HCT116 (cell line): ENCODE measurements at regions not wholly inside any gene's neighbourhood (a gene's known extent, or its start where the extent isn't known, plus 50 kb on each side); places are given as distances from the start of the nearest gene placed in this dataset.

Experiments used
- ATAC-seq: fragments of 200-7000 bp; cut with Tn5 transposase; 2 replicates; pipeline ENCODE4 v1.9.1; 2020; ENCODE audit warnings: mild to moderate bottlenecking, moderate library complexity
- BruUV-seq: library from RNA; stranded (reverse); fragments of 400-500 nt; replicated peaks from 2 replicates; lab custom pipeline; 2021; lab: Mats Ljungman, UMichigan
- CTCF ChIA-PET: fragments of 300-600 bp; sonication (Branson Sonifier 250); formaldehyde crosslinking; loops from one replicate; lab custom pipeline; 2021; ENCODE audit warnings: antibody characterized with exemption; lab: Charles Lee
- POLR2A ChIA-PET: fragments of 300-600, 350-600 bp; sonication (Branson Sonifier 250); formaldehyde crosslinking; loops from one replicate; lab custom pipeline; 2021; ENCODE audit warnings: antibody characterized with exemption; lab: Charles Lee
- RAD21 ChIA-PET, 2 experiments: fragments of 300-600 bp; sonication (Branson Sonifier 250); formaldehyde crosslinking; loops; one replicate each; lab custom pipeline; 2023; ENCODE audit warnings: low total read pairs in 2 of 2; ENCODE audit not compliant: uncharacterized antibody in 2 of 2, unreplicated experiment in 2 of 2, low non-redundant PET in 1 of 2; lab: Charles Lee
- DNase-seq: peaks from one replicate; pipeline ENCODE4 v3.0.0-alpha.2; 2010; ENCODE audit warnings: low read depth, low spot score
- H2AFZ ChIP-seq: fragments of 200-600 bp; shearing (Covaris generic), sonication (generic); 2 replicates; pipeline ENCODE4 v1.6.1; 2017; ENCODE audit warnings: low read depth, mixed run types, mixed read lengths, antibody characterized with exemption, low read length; ENCODE audit not compliant: poor library complexity, severe bottlenecking
- H3K27ac ChIP-seq: 2 replicates; pipeline ENCODE4 v1.5.1; 2012; ENCODE audit warnings: low read depth, low read length
- H3K27me3 ChIP-seq: fragments of 200-600 bp; sonication (generic); 2 replicates; pipeline ENCODE4 v1.6.1; 2016; ENCODE audit warnings: mixed run types, low read length, mixed read lengths; ENCODE audit not compliant: insufficient read depth
- H3K36me3 ChIP-seq, 2 experiments: fragments of 200-500 bp in 1 of 2; fragments of 200-600 bp in 1 of 2; sonication (Bioruptor generic) in 1 of 2; sonication (generic) in 1 of 2; 2 replicates each; pipeline versions ENCODE4 v1.5.1 to v1.6.1; 2014 to 2016; ENCODE audit warnings: low read length in 2 of 2, inconsistent platforms in 1 of 2, mixed read lengths in 1 of 2, mixed run types in 1 of 2; ENCODE audit not compliant: insufficient read depth in 2 of 2, control insufficient read depth in 1 of 2
- H3K4me1 ChIP-seq, 2 experiments: fragments of 200-600 bp in 1 of 2; sonication (generic) in 1 of 2; 2 replicates each; pipeline versions ENCODE4 v1.5.1 to v1.6.1; 2012 to 2017; ENCODE audit warnings: low read length in 2 of 2, inconsistent platforms in 1 of 2, mild to moderate bottlenecking in 1 of 2, mixed read lengths in 1 of 2, mixed run types in 1 of 2, moderate library complexity in 1 of 2; ENCODE audit not compliant: insufficient read depth in 2 of 2, control insufficient read depth in 1 of 2
- H3K4me2 ChIP-seq: fragments of 200-600 bp; sonication (generic); 2 replicates; pipeline ENCODE4 v1.6.1; 2017; ENCODE audit warnings: mixed run types, low read length, mixed read lengths
- H3K4me3 ChIP-seq, 2 experiments: fragments of 200-600 bp in 1 of 2; sonication (generic) in 1 of 2; replicated peaks in 1 of 2; 2 replicates each; pipeline ENCODE4 v1.5.1; 2011 to 2016; ENCODE audit warnings: low read length in 2 of 2, control low read depth in 1 of 2, low read depth in 1 of 2, mild to moderate bottlenecking in 1 of 2, mixed read lengths in 1 of 2, mixed run types in 1 of 2
- H3K79me2 ChIP-seq: fragments of 200-600 bp; sonication (generic); 2 replicates; pipeline ENCODE4 v1.6.1; 2017; ENCODE audit warnings: mild to moderate bottlenecking, mixed run types, low read length, moderate library complexity, mixed read lengths; ENCODE audit not compliant: insufficient read depth
- H3K9ac ChIP-seq: fragments of 200-600 bp; sonication (generic); 2 replicates; pipeline ENCODE4 v1.6.1; 2016; ENCODE audit warnings: low read length, mixed read lengths
- H3K9me2 ChIP-seq: fragments of 200-600 bp; sonication (generic), shearing (Covaris generic); 2 replicates; pipeline ENCODE4 v1.6.1; 2017; ENCODE audit warnings: mixed run types, mild to moderate bottlenecking, moderate library complexity; ENCODE audit not compliant: insufficient read depth
- H3K9me3 ChIP-seq, 2 experiments: fragments of 200-500 bp in 1 of 2; fragments of 200-600 bp in 1 of 2; sonication (Bioruptor generic) in 1 of 2; sonication (generic) in 1 of 2; 2 replicates each; pipeline ENCODE4 v1.6.1; 2014 to 2017; ENCODE audit warnings: low read length in 2 of 2, mixed read lengths in 2 of 2, inconsistent platforms in 1 of 2, low read depth in 1 of 2, mild to moderate bottlenecking in 1 of 2, mixed run types in 1 of 2, moderate library complexity in 1 of 2; ENCODE audit not compliant: control insufficient read depth in 1 of 2, insufficient read depth in 1 of 2
- H4K20me1 ChIP-seq: fragments of 200-600 bp; sonication (generic), shearing (Covaris generic); 2 replicates; pipeline ENCODE4 v1.6.1; 2017; ENCODE audit warnings: mixed run types, mild to moderate bottlenecking, moderate library complexity; ENCODE audit not compliant: insufficient read depth
- EGR1 ChIP-seq: IDR thresholded peaks from 2 replicates; pipeline ENCODE4 v1.6.1; 2012; ENCODE audit warnings: low read depth
- ELF1 ChIP-seq: IDR thresholded peaks from 2 replicates; pipeline ENCODE4 v1.6.1; 2012; ENCODE audit warnings: low read depth, borderline replicate concordance
- EZH2phosphoT487 ChIP-seq: fragments of 200-600 bp; IDR thresholded peaks from 2 replicates; pipeline ENCODE4 v1.6.1; 2018; ENCODE audit warnings: antibody characterized with exemption, borderline replicate concordance
- MAX ChIP-seq: IDR thresholded peaks from 2 replicates; pipeline ENCODE4 v1.6.1; 2012
- POLR2AphosphoS5 ChIP-seq: IDR thresholded peaks from 2 replicates; pipeline ENCODE4 v1.6.1; 2011; ENCODE audit warnings: mild to moderate bottlenecking, low read depth, low read length, moderate library complexity
- RAD21 ChIP-seq: IDR thresholded peaks from 2 replicates; pipeline ENCODE4 v1.6.1; 2012; ENCODE audit warnings: low read depth, mild to moderate bottlenecking
- SIN3A ChIP-seq: IDR thresholded peaks from 2 replicates; pipeline ENCODE4 v1.6.1; 2012; ENCODE audit warnings: low read depth
- SP1 ChIP-seq: IDR thresholded peaks from 2 replicates; pipeline ENCODE4 v1.6.1; 2012; ENCODE audit warnings: low read depth
- TCF7L2 ChIP-seq: IDR thresholded peaks from 2 replicates; pipeline ENCODE4 v1.7.0; 2011; ENCODE audit warnings: borderline replicate concordance, inconsistent platforms; ENCODE audit not compliant: insufficient read depth, insufficient read length; ENCODE audit errors: extremely low read depth
- YY1 ChIP-seq: IDR thresholded peaks from 2 replicates; pipeline ENCODE4 v1.6.1; 2011; ENCODE audit warnings: low read length, low read depth, moderate library complexity, mild to moderate bottlenecking; ENCODE audit not compliant: insufficient replicate concordance; ENCODE audit errors: extremely low read depth
- ZBTB33 ChIP-seq: IDR thresholded peaks from 2 replicates; pipeline ENCODE4 v1.6.1; 2011; ENCODE audit warnings: mild to moderate bottlenecking, low read length, moderate library complexity; ENCODE audit not compliant: insufficient replicate concordance; ENCODE audit errors: extremely low read depth
- ZFX ChIP-seq: fragments of 450-650 bp; IDR thresholded peaks from 2 replicates; pipeline ENCODE4 v1.6.1; 2017
- intact Hi-C: fragments of 100-400 bp; cut with micrococcal nuclease; formaldehyde crosslinking; loops from 2 replicates; pipeline ENCODE4 v1.10.0; 2022
- TF ChIP-seq, protein P1 (sequence below): IDR thresholded peaks from 2 replicates; pipeline ENCODE4 v1.6.1; 2012; ENCODE audit warnings: low read depth

- no peak overlapping the region for H3K9ac ChIP-seq
- DNase-seq = no peak
- no peak for TF ChIP-seq MAX
- no peak for TF ChIP-seq EGR1
- H3K36me3 ChIP-seq = no peaks in the 10 kb centered on the region
- H3K9me3 ChIP-seq = peaks cover 0 to 5% of the 10 kb centered on the region in 2 experiments; a peak in 1 of 4 replicates
- no peaks in the 10 kb centered on the region for H3K27me3 ChIP-seq
- no peaks in the 10 kb centered on the region for H3K4me1 ChIP-seq
- H2AFZ ChIP-seq = no peak overlapping the region
- ChIA-PET RAD21 (no interaction called here), CTCF (no interaction called here), POLR2A (no interaction called here)
- no TSS peak for BruUV-seq
- H4K20me1 ChIP-seq = no peaks in the 10 kb centered on the region
- H3K4me3 ChIP-seq = no peak overlapping the region
- no peak overlapping the region for H3K27ac ChIP-seq
- intact Hi-C loops = no loop called here
- H3K79me2 ChIP-seq = no peaks in the 10 kb centered on the region
- no peak overlapping the region for H3K4me2 ChIP-seq
- H3K9me2 ChIP-seq = no peaks in the 10 kb centered on the region
- no peak for ATAC-seq
These were observed 90.7 kb upstream of the GPC3 start for GRCh38 chrX:134075894-134076718.

- no peak for ATAC-seq
- CTCF ChIA-PET = no interaction called here
- Histone ChIP-seq H3K4me2 (no peak overlapping the region), H3K79me2 (no peaks in the 10 kb centered on the region), H3K9ac (no peak overlapping the region), H3K4me1 (no peaks in the 10 kb centered on the region), H3K4me3 (no peak overlapping the region), H3K9me3 (no peaks in the 10 kb centered on the region), H3K27me3 (no peaks in the 10 kb centered on the region), H3K27ac (no peak overlapping the region), H3K9me2 (no peaks in the 10 kb centered on the region), H3K36me3 (no peaks in the 10 kb centered on the region), H2AFZ (no peak overlapping the region), H4K20me1 (no peaks in the 10 kb centered on the region)
- POLR2A ChIA-PET = no interaction called here
- no peak for DNase-seq
- RAD21 ChIA-PET = no interaction called here
- no TSS peak for BruUV-seq
- intact Hi-C loops = no loop called here
- TF ChIP-seq SIN3A = no peak
- TF ChIP-seq TCF7L2 = no peak
- no peak for TF ChIP-seq MAX
- no peak for TF ChIP-seq ELF1
- TF ChIP-seq EZH2phosphoT487 = no peak
- TF ChIP-seq POLR2AphosphoS5 = no peak
- TF ChIP-seq, protein P1, sequence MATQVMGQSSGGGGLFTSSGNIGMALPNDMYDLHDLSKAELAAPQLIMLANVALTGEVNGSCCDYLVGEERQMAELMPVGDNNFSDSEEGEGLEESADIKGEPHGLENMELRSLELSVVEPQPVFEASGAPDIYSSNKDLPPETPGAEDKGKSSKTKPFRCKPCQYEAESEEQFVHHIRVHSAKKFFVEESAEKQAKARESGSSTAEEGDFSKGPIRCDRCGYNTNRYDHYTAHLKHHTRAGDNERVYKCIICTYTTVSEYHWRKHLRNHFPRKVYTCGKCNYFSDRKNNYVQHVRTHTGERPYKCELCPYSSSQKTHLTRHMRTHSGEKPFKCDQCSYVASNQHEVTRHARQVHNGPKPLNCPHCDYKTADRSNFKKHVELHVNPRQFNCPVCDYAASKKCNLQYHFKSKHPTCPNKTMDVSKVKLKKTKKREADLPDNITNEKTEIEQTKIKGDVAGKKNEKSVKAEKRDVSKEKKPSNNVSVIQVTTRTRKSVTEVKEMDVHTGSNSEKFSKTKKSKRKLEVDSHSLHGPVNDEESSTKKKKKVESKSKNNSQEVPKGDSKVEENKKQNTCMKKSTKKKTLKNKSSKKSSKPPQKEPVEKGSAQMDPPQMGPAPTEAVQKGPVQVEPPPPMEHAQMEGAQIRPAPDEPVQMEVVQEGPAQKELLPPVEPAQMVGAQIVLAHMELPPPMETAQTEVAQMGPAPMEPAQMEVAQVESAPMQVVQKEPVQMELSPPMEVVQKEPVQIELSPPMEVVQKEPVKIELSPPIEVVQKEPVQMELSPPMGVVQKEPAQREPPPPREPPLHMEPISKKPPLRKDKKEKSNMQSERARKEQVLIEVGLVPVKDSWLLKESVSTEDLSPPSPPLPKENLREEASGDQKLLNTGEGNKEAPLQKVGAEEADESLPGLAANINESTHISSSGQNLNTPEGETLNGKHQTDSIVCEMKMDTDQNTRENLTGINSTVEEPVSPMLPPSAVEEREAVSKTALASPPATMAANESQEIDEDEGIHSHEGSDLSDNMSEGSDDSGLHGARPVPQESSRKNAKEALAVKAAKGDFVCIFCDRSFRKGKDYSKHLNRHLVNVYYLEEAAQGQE = no peak
- no peak for TF ChIP-seq YY1
- TF ChIP-seq ZFX = no peak
- TF ChIP-seq EGR1 = no peak
- no peak for TF ChIP-seq SP1
- TF ChIP-seq RAD21 = no peak
- no peak for TF ChIP-seq ZBTB33
These were observed 110.0 kb upstream of the GPC3 start for GRCh38 chrX:134095366-134095765.
